22Rv1 (cell line): ENCODE measurements at regions not wholly inside any gene's neighbourhood (a gene's known extent, or its start where the extent isn't known, plus 50 kb on each side); places are given as distances from the start of the nearest gene placed in this dataset.

ENCODE experiments used
- H3K27ac ChIP-seq: fragments of 450-650 bp; 2 replicates; pipeline ENCODE4 v1.5.1; 2017
- ZFX ChIP-seq: fragments of 450-650 bp; IDR thresholded peaks from 2 replicates; pipeline ENCODE4 v1.6.1; 2017; ENCODE audit warnings: antibody characterized with exemption, borderline replicate concordance
- TF ChIP-seq, protein P1 (sequence below): fragments of 450-650 bp; IDR thresholded peaks from 2 replicates; pipeline ENCODE4 v1.5.1; 2017; ENCODE audit warnings: mild to moderate bottlenecking

DNA sequence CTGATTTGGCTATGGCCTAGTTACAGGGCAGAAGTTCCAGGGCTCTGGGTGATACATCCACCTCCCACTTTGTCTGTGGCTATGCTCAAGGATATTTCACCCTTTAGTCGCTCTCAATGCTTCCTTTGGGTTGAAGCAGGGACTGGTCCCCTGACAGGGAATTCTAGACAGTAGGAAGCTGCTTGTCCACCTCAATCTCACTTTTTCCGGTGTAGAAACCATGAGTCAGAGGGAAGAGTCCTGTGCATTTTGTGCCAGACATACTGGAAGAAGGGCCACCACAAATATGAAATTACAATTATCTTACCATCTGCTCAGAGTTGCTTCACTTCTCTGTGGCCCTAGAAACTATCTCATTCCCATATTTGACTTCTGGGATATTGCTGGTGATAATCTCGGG lies 413.7 kb upstream of the FAT3 start:
- H3K27ac ChIP-seq: no peak overlapping the region
- no peak for TF ChIP-seq ZFX
- TF ChIP-seq, protein P1, sequence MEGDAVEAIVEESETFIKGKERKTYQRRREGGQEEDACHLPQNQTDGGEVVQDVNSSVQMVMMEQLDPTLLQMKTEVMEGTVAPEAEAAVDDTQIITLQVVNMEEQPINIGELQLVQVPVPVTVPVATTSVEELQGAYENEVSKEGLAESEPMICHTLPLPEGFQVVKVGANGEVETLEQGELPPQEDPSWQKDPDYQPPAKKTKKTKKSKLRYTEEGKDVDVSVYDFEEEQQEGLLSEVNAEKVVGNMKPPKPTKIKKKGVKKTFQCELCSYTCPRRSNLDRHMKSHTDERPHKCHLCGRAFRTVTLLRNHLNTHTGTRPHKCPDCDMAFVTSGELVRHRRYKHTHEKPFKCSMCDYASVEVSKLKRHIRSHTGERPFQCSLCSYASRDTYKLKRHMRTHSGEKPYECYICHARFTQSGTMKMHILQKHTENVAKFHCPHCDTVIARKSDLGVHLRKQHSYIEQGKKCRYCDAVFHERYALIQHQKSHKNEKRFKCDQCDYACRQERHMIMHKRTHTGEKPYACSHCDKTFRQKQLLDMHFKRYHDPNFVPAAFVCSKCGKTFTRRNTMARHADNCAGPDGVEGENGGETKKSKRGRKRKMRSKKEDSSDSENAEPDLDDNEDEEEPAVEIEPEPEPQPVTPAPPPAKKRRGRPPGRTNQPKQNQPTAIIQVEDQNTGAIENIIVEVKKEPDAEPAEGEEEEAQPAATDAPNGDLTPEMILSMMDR: no peak

DNA sequence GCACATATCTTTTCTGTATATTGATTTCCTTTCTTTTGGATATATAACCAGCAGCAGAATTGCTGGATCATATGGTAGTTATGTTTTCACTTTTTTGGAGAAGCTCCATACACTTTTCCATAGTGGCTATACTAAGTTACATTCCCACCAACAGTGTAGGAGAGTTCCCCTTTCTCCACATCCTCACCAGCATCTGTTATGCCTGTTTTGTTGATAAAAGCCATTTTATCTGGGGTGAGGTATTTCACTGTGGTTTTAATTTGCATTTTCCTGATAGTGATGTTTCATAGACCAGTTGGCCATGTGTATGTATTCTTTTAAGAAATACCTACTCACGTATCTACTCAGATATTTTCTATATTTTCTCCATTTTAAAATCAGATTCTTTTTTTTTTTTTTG lies 419.3 kb upstream of the FAT3 start:
- TF ChIP-seq ZFX: no peak
- TF ChIP-seq, protein P1: no peak
- H3K27ac ChIP-seq: no peak overlapping the region

DNA sequence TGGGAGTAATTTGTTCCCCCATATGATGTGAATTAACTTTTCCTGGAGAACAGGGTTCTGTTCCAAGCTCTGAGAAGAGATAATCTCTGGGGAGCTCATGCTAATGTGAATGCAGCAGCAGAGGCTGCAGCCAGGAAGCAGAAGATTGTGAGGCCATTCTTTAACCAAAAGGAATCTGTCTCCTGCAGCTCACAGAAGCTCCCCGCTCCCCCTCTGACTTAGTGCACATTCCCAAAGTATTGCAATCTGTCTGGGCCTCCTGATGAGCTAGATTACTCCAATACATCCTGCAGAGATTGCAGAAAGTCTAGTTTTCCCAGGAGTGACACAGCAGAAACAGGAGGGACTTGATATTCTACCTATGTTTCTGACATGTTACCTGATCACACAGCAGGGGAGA lies 420.6 kb upstream of the FAT3 start:
- no peak for TF ChIP-seq ZFX
- TF ChIP-seq, protein P1: no peak
- no peak overlapping the region for H3K27ac ChIP-seq

DNA sequence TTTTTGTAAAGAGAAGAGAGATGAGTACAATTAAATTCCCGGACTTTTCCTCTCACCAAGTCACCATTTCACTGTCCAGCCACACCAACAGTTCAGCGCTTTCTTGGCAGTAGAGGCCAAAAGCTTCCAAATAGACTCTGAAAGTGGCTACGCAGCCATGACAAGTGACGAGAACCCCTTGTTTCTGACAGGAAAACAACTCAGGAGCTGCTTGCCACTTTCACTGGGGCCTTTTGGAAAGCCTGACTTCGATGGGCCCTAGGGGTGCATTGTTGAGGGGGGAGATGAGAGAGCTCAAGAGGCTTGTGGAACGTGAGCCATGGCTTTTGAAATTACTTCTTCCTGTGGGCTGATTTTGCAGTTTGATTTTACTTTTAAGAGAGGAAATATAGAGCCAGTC lies 422.1 kb upstream of the FAT3 start:
- H3K27ac ChIP-seq: no peak overlapping the region
- no peak for TF ChIP-seq ZFX
- TF ChIP-seq, protein P1: no peak

DNA sequence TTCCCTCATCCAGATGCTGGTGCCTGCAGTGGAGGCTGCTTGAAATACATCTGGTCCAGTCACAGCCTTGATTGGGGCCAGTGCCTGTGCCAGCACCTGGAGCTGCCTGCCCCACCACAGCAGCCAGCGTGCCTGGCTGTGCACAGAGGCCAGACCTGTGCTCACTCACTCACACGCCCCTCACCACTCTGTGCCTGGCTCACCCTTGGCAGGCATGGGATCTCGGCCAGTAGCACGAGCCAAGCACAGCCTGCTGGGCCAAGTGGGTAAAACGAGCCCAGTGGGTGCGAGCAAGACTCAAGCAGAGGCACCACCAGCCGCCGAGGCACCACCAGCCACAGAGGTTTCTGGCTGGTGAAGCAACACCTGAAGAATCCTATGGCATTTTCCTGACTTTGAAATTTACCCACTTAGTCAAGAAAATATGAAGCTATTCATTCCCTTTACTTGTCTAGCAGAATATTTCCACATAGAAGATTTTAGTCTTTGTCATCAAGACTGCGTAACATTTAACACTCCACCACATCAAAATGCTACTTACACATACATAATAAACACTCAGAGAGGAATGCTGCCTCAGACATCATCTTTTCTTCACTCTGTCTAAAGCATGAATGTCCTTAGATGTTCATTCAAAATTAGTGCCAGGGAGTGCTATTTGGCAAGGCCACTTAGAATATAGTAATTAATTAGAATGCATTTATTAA lies 424.3 kb upstream of the FAT3 start:
- TF ChIP-seq ZFX: no peak
- TF ChIP-seq, protein P1: no peak

DNA sequence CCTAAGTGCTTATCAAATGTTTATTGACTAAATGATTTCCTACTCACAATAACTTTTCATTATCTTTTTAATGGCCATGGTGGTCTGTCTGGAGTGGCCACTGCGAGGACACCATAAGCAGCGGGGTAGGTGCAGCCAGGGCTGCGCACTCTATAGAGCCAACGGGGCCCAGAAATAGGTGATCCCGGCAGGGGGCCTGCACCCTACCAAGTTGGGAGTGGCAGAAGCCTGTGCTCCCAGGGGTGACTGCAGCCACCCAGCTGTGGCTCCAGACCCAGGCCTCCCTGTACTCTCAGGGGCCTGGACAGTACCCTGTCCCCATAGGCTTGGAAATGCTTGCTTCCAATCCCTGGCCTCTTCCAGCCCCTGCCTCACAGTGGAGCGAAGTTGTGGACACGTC lies 426.4 kb upstream of the FAT3 start:
- TF ChIP-seq ZFX: no peak
- TF ChIP-seq, protein P1: no peak
- H3K27ac ChIP-seq: no peak overlapping the region

More for the DNA sequence above, 424.3 kb upstream of the FAT3 start:
- no peak overlapping the region for H3K27ac ChIP-seq

DNA sequence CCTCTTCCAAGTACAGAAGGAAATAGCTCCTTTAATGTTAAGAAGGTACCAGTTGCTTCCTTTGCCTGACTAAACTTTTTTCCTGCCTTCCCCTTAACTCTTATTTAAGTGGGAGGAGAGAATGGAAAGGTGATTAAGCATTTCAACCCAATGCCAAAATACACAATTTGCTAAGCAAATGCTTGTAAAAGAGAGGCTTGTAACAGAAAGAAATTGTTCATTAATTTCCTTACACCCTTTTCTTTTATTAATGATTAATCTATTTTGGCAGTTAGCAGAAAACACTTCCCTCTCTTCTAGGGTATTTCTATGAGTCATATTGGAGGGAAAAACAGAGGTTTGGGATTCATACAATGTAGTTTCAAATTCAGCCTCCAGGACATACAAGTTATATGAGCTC lies 427.6 kb upstream of the FAT3 start:
- no peak for TF ChIP-seq ZFX
- TF ChIP-seq, protein P1: no peak
- H3K27ac ChIP-seq: peak overlapping the region; percentile 81
